ENCODE measurements at regions not wholly inside any gene's neighbourhood (a gene's known extent, or its start where the extent isn't known, plus 50 kb on each side); places are given as distances from the start of the nearest gene placed in this dataset.

- no peaks in the 10 kb centered on the region for H3K79me2 ChIP-seq (ENCODE audit: insufficient read depth, low read length)
- no peaks in the 10 kb centered on the region for H4K20me1 ChIP-seq (ENCODE audit: insufficient read depth, low read length)
- no peaks in the 10 kb centered on the region for H3K9me2 ChIP-seq (ENCODE audit: low read depth, low read length)
- TF ChIP-seq CTCF (IDR thresholded peaks at IDR 0.05; ENCODE audit: low read length) (no peak), EZH2 (IDR thresholded peaks at IDR 0.05; ENCODE audit: borderline replicate concordance, low read length) (no peak)
- H3K27ac ChIP-seq (ENCODE audit: low read depth, low read length, poor library complexity, severe bottlenecking) = no peak overlapping the region
- H3K9me3 ChIP-seq (ENCODE audit: low read length) = no peaks in the 10 kb centered on the region
- H3K27me3 ChIP-seq (ENCODE audit: insufficient read depth, low read length) = peaks cover 6% of the 10 kb centered on the region; the same call in 1 of the 2 replicates
- no peaks in the 10 kb centered on the region for H3K36me3 ChIP-seq (ENCODE audit: insufficient read depth, low read length)
- H3K4me3 ChIP-seq (ENCODE audit: low read depth, low read length, poor library complexity, severe bottlenecking) = no peak overlapping the region
- H3F3A ChIP-seq (ENCODE audit: insufficient read depth, low read length) = no peaks in the 10 kb centered on the region
- H2AFZ ChIP-seq (ENCODE audit: low read length) = no peak overlapping the region
- no peak overlapping the region for H3K4me2 ChIP-seq (ENCODE audit: low read length)
- H3K9ac ChIP-seq (ENCODE audit: low read length) = no peak overlapping the region
- H3K4me1 ChIP-seq (ENCODE audit: insufficient read depth, low read length, severe bottlenecking) = no peaks in the 10 kb centered on the region
Observed at GRCh38 chr20:50340541-50340940, 149.9 kb downstream of the CEBPB start.

- Histone ChIP-seq H3K9me3 (ENCODE audit: low read length) (no peaks in the 10 kb centered on the region), H3F3A (ENCODE audit: insufficient read depth, low read length) (no peaks in the 10 kb centered on the region), H2AFZ (ENCODE audit: low read length) (no peak overlapping the region), H3K4me2 (ENCODE audit: low read length) (no peak overlapping the region), H4K20me1 (ENCODE audit: insufficient read depth, low read length) (no peaks in the 10 kb centered on the region), H3K4me1 (ENCODE audit: insufficient read depth, low read length, severe bottlenecking) (no peaks in the 10 kb centered on the region), H3K27ac (ENCODE audit: low read depth, low read length, poor library complexity, severe bottlenecking) (no peak overlapping the region), H3K9me2 (ENCODE audit: low read depth, low read length) (no peaks in the 10 kb centered on the region), H3K4me3 (ENCODE audit: low read depth, low read length, poor library complexity, severe bottlenecking) (no peak overlapping the region), H3K36me3 (ENCODE audit: insufficient read depth, low read length) (no peaks in the 10 kb centered on the region), H3K27me3 (ENCODE audit: insufficient read depth, low read length) (peaks cover 6% of the 10 kb centered on the region; the same call in 1 of the 2 replicates), H3K79me2 (ENCODE audit: insufficient read depth, low read length) (no peaks in the 10 kb centered on the region), H3K9ac (ENCODE audit: low read length) (no peak overlapping the region)
- TF ChIP-seq CTCF (IDR thresholded peaks at IDR 0.05; ENCODE audit: low read length) = no peak
- TF ChIP-seq EZH2 (IDR thresholded peaks at IDR 0.05; ENCODE audit: borderline replicate concordance, low read length) = no peak
Observed at GRCh38 chr20:50341050-50341449, 150.4 kb downstream of the CEBPB start.

- Histone ChIP-seq H3K4me2 (ENCODE audit: low read length) (no peak overlapping the region), H2AFZ (ENCODE audit: low read length) (no peak overlapping the region), H3K9ac (ENCODE audit: low read length) (no peak overlapping the region), H3K27me3 (ENCODE audit: insufficient read depth, low read length) (peaks cover 6% of the 10 kb centered on the region; the same call in 1 of the 2 replicates), H3K36me3 (ENCODE audit: insufficient read depth, low read length) (no peaks in the 10 kb centered on the region), H3K9me2 (ENCODE audit: low read depth, low read length) (no peaks in the 10 kb centered on the region), H3K27ac (ENCODE audit: low read depth, low read length, poor library complexity, severe bottlenecking) (no peak overlapping the region), H3K4me3 (ENCODE audit: low read depth, low read length, poor library complexity, severe bottlenecking) (no peak overlapping the region), H3K79me2 (ENCODE audit: insufficient read depth, low read length) (no peaks in the 10 kb centered on the region), H4K20me1 (ENCODE audit: insufficient read depth, low read length) (no peaks in the 10 kb centered on the region), H3F3A (ENCODE audit: insufficient read depth, low read length) (no peaks in the 10 kb centered on the region), H3K4me1 (ENCODE audit: insufficient read depth, low read length, severe bottlenecking) (no peaks in the 10 kb centered on the region), H3K9me3 (ENCODE audit: low read length) (no peaks in the 10 kb centered on the region)
- TF ChIP-seq CTCF (IDR thresholded peaks at IDR 0.05; ENCODE audit: low read length) (no peak), EZH2 (IDR thresholded peaks at IDR 0.05; ENCODE audit: borderline replicate concordance, low read length) (no peak)
Observed at GRCh38 chr20:50341880-50342637, 151.4 kb downstream of the CEBPB start.
